ENCODE measurements at regions not wholly inside any gene's neighbourhood (a gene's known extent, or its start where the extent isn't known, plus 50 kb on each side); places are given as distances from the start of the nearest gene placed in this dataset.
A peak's percentile ranks its signal among the peaks of the same experiment; 100 is the strongest.

DNA sequence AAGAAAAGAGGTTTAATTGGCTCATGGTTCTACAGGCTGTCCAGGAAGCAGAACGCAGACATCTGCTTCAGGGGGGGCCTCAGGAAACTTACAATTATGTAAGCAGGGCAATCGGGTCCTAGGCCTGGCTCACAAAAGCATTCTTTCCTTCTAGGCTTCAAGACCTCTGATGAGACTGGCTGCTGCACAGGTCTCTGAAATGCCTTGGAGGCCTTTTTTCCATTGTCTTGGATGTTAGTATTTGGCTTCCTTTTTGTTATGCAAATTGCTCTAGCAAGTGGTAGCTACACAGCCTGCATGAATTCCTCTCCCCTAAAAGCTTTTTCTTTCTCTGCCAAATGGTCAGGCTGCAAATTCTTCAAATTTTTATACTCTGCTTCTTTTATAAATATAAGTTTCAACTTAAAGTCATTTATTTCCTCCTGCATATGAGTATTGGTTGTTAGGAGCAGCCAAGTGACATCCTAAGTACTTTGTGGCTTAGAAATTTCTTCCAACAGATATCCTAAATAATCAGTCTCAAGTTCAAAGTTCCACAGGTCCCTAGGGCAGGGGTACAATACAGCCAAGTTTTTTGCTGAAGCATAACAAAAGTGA, 83.1 kb upstream of the SEMA3A start:
- DNase-seq, result no peak

DNA sequence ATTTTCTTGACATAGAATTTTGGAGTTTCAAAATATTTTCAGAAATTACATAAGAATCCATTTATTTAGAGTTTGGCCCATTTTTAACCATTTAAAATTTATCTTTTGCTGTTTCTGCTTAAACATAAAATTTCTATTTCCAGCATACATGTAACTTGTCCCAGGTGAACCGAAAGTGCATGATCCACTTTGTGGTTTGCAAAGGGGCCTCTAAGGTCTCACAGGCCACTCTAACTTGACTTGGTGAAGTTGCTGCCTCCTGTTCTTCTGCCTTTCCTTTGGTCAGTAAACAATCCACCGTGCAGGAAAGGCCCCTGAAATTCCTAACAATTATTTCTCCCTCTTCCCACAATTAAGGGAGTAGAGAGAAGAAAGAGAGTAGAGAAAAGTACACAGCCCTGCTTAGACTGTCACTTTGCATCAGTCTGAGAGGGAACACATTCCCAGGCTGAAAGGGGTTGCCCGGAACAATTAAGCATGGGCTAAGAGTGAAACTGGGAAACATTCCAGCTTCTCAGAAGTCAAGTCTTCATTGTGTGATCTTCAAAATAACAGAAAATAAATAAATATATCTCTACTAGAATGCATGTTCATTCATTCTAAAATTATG, 79.5 kb upstream of the SEMA3A start:
- no peak for DNase-seq

DNA sequence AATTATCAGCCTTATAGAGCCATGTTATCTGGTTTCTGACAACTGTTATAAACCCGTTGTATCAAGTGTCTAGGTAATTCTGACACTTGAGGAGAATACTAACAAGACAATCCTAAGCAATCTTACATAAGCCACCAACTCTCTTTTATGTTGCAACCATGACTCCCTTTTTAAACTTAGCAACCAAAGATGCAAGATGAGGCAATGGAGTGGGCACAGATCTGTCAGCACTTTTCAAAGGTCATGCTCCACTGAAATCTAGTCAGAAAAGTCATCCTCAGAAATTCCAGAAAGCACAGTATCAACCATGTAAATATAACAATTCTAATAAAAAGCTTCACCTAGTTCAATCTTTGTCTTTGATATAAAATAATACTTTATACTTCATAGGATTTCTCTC, 77.0 kb upstream of the SEMA3A start:
- DNase-seq, result peak; percentile 83

DNA sequence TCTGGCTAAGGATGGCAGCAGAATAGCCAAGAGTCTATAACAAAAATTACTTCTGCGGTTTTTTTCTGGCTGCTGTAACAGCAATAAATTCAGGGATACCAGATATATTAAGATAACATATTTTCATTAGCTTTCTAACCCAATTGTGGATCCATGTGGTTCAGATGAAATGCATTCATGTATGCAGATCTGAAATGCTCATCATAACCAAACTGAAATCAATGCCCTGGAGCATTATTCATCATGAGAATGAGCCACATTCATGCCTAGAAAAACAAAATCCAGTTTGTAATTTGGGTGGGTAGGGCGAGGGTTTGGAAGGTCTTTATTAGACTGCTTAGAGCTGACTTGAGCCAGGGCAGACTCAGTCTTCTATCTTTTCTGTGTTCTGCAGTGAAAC, 69.8 kb upstream of the SEMA3A start:
- no peak for DNase-seq

DNA sequence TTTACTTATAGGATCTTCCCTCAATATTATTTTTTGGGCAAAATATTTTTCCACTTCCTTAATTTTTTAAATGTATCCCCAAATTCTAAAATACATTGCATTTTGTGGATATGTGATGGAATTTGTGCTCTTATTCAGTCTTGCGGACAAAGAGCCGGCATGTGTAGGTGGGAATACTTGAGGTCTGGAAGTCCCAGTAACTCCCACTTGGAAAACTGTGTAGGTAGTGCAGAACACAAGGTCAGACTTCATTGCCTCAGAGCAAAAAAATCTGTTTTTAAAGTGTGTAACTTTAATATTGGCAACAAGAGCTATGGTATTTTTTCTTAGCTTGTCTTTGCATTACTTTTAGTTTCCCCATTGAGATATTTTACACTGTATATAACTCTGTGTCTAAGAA, 68.5 kb upstream of the SEMA3A start:
- DNase-seq, result no peak

DNA sequence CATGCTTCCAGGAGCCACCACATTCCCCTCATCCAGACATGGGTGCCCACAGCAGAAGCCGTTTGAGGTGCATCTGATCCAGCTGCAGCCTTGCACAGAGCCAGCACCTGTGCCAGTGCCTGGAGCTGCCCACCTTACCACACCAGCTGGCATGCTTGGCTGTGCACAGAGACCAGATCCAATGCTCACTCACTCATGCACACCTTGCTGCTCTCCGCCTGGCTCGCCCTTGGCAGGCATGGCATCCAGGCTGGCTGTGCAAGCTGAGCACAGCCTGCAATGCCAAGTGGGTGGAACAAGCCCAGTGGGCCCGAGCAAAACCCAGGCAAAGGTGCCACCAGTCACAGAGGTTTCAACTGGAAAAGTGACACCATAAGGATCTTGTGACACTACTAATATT, 66.9 kb upstream of the SEMA3A start:
- no peak for DNase-seq

DNA sequence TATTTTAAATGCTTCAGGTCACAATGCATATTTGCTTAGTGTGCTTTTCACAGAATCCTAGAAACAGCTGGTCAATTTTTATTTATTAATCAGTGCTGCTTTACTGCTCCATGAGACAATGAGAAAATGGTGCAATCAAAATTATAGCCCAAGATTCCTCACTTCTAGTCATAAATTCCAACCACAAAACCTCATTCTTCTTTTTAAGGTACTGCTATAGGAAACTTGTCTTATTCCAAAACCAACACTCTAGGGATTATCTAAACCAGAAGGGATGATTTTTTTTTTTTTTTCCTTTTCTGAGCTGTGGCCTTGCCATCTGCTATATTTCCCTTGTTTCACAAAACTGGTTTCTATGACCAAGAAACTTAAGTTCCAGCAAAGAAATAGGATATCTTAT, 64.0 kb upstream of the SEMA3A start:
- peak; percentile 37 for DNase-seq

DNA sequence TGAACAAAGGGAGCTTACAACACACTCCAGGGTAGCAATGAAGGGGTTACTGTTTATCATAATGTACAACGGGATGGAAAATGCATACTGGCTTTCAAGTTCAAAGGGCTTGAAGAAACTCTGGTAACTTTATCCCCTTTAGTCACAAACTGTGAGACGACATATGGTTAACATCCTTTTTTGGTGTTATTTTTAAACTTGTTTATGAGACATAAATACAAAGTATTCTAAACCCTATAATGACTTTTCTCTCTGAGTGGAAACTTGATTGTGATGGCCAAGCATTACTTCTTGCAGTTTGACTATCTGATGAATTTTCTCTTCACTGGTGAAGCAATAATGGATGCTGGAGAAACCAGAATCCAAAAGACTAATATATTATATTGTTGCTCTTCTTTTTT, 62.0 kb upstream of the SEMA3A start:
- DNase-seq, result no peak

DNA sequence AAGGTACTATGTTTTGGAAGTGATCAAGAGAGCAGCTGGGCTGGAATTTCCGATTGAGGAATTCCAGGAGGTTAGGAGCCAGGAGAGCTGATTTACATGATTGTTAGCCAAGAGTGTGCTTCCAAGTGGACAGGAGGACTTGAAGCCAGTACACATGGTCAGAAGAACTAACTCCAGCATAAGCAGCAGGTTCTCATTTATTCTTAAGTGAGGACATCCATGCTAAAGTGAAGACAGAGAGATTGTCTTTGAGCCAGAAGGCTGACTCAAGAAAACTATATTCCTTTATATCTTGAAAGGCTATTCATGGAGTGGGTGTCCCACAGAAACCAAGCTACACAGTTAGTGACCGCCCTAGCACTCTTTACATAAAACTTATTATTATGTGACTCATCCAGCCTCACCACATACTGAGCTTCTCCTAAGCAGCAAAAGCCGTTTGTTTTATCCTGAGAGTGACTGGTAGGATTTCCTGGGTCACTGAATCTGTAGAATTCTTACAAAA, 56.7 kb upstream of the SEMA3A start:
- peak; percentile 93 for DNase-seq

DNA sequence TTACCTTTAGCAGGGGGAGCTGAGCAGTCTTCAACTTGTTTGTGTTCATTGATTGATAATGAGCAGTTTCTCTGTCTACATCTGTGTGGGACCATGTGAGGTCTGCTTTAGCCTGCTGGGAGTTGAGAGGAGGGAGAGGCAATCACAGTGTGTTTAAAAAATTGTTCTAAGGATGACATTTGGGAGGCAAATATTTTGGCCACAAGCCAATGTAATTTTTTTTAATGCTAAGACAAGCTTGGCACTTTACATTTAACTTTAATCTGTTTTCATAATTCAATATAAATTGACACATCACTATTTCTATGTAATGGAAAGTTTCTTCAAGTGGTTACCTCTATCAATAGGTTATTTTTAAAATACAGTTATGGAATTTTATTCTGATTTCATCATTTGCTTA, 55.9 kb upstream of the SEMA3A start:
- DNase-seq, result no peak

DNA sequence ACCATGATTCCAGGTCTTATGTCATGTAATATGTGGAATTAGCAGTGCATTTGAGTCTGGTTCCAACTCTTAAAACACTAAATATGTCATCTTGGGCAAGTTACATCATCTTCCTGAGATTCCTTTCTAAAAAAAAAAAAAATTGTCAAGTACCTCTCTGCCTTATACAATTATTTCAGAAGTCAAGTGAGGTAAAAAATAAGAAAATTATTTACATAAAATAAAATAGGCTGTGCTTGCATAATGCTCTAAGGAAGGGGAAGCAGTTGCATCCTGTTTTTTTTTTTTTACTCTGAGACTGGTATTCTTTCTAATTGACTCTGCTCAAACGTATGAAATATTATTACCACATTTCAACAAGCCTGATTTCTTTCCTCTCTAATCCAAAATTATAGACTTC, 55.1 kb upstream of the SEMA3A start:
- DNase-seq, result peak; percentile 67

DNA sequence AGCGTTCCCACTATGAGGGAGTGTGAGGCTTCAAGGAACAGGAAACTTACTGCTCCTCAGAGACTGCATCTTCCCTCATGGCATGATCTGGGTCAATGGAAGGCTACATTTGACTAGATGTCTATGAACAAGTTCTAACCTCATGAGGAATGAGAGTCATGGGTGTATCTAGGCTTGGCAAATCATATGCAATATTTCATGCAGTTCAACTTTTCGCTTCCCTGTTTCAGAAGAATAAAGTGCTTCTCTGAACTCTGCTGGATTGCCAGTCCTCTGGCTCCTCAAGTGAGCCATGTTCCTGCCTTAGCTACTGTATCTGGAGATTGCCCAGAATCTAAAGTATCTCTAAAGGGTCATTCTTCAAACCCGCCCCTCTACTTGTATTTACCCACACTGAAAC, 54.3 kb upstream of the SEMA3A start:
- peak; percentile 86 for DNase-seq

DNA sequence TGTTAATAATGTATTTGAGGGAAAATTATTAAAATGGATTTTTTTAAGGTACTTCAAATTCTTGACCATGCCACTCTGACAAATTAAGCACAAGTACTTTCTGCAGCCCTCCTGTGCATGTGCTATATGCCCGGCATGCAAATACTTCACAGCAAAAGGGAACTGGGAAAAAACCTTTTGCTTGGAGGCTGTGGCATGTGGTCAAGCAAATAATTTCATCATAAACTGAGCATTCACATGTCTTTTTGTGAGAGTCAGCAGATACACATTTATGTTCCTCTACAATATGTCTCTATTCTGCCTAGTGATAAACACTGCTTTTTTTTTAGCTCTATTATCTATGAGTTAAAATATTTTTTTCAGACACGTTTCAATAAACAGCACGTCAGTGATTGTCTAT, 53.7 kb upstream of the SEMA3A start:
- peak; percentile 94 for DNase-seq

DNA sequence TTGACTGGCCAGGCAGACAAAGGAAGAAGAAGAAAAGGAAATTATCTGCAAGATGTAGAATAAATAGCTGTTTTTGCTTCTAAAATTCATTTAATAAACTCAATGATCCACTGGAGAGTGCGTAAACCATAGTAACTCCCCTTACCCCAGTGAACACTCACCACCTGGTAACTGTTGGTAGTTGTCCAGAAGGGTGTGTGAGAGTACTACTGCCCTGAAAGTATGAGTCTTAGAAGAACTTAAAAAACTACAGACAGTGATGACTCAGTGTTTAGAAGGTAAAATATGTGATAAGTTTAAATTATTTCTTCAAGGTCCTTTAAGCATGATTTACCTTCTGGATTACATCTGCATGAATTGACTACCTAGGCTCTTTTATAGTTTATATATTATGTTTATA, 53.0 kb upstream of the SEMA3A start:
- peak; percentile 31 for DNase-seq

DNA sequence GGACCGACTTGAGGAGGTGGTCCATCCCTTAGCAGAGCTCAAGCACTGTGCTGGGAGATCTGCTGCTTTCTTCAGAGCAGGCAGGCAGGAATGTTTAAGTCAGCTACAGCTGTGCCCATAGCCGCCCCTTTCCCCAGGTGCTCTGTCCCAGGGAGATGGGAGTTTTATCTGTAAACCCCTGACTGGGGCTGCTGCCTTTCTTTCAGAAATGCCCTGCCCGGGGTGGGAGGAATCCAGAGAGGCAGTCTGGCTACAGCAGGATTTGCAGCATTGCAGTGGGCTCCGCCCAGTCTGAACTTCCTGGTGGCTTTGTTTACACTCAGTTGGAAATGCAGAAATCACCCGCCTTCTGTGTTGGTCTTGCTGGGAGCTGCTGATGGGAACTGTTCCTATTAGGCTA, 51.2 kb upstream of the SEMA3A start:
- no peak for DNase-seq
